ENCODE measurements at regions not wholly inside any gene's neighbourhood (a gene's known extent, or its start where the extent isn't known, plus 50 kb on each side); places are given as distances from the start of the nearest gene placed in this dataset.
"Not testable (repeated sequence)": the region's sequence is repeated elsewhere in the genome, so short reads cannot be mapped to it uniquely, and the experiment has no call there.

DNA sequence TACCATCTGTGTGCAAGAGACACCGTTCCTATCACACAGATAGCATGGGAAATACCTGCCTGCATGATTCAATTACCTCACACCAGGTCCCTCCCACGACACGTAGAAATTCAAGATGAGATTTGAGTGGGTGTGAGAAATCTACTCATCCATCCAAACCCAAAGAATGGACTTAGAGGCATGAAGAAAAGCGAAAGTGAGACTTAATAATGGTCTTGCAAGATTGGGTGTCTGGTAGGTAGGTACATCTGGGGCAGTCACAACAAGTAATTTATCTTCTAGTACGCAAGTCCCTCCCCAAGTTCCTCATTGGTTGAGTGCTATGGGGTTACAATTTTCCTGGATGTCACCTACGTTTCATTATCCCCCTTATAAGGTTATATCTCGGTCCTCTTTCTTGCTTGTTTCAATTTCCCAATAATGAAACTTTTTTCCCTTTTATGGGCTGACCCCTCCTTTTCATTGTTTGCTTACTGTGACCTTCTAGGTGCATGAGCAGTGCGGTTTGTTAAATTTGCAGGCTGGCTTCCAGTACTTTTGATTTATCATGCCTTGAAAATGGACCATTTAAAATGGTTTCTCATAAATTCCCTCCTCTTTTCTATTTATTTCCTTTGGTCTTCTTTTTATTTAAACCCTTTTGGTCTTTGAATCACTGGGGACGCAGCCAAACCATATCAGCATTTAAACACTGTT is 63.1 kb upstream of the ZNF658 start:
- DNase-seq: not testable (repeated sequence)
